ENCODE measurements at regions not wholly inside any gene's neighbourhood (a gene's known extent, or its start where the extent isn't known, plus 50 kb on each side); places are given as distances from the start of the nearest gene placed in this dataset.

GRCh38 chr5:31084871-31085270 lies 108.6 kb upstream of the CDH6 start:
- no peak for TF ChIP-seq POLR2A (IDR thresholded peaks at IDR 0.05)
- TF ChIP-seq, protein P1, sequence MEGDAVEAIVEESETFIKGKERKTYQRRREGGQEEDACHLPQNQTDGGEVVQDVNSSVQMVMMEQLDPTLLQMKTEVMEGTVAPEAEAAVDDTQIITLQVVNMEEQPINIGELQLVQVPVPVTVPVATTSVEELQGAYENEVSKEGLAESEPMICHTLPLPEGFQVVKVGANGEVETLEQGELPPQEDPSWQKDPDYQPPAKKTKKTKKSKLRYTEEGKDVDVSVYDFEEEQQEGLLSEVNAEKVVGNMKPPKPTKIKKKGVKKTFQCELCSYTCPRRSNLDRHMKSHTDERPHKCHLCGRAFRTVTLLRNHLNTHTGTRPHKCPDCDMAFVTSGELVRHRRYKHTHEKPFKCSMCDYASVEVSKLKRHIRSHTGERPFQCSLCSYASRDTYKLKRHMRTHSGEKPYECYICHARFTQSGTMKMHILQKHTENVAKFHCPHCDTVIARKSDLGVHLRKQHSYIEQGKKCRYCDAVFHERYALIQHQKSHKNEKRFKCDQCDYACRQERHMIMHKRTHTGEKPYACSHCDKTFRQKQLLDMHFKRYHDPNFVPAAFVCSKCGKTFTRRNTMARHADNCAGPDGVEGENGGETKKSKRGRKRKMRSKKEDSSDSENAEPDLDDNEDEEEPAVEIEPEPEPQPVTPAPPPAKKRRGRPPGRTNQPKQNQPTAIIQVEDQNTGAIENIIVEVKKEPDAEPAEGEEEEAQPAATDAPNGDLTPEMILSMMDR (IDR thresholded peaks at IDR 0.05): no peak
